Activated CD8-positive, alpha-beta T cell treated with anti-CD3 and anti-CD28 coated beads for 36 hours (primary cell): ENCODE measurements at regions not wholly inside any gene's neighbourhood (a gene's known extent, or its start where the extent isn't known, plus 50 kb on each side); places are given as distances from the start of the nearest gene placed in this dataset.

Source experiments
- ATAC-seq: fragments of 200-7000 bp; cut with Tn5 transposase; one replicate; pipeline ENCODE4 v1.10.0; 2021; ENCODE audit warnings: mild to moderate bottlenecking, moderate library complexity
- CTCF ChIA-PET: fragments of 350-600 bp; sonication (Branson Sonifier 250); formaldehyde crosslinking; loops from one replicate; lab custom pipeline; 2021; ENCODE audit warnings: antibody characterized with exemption; lab: Charles Lee
- POLR2A ChIA-PET: fragments of 350-600 bp; sonication (Branson Sonifier 250); formaldehyde crosslinking; loops from one replicate; lab custom pipeline; 2021; ENCODE audit warnings: antibody characterized with exemption; lab: Charles Lee
- DNase-seq: peaks from one replicate; pipeline ENCODE4 v3.0.0-alpha.2; 2020
- H3K27ac Mint-ChIP-seq: one replicate; pipeline ENCODE4 v1.8.0; 2021; ENCODE audit warnings: mild to moderate bottlenecking, mixed read lengths
- H3K27me3 Mint-ChIP-seq: one replicate; pipeline ENCODE4 v1.8.0; 2021; ENCODE audit warnings: mixed read lengths
- H3K36me3 Mint-ChIP-seq: one replicate; pipeline ENCODE4 v1.8.0; 2021; ENCODE audit warnings: low read depth, mixed read lengths
- H3K4me1 Mint-ChIP-seq: one replicate; pipeline ENCODE4 v1.8.0; 2021; ENCODE audit warnings: low read depth, mixed read lengths
- H3K4me3 Mint-ChIP-seq: one replicate; pipeline ENCODE4 v1.8.0; 2021; ENCODE audit warnings: mild to moderate bottlenecking, moderate library complexity, mixed read lengths
- H3K9me3 Mint-ChIP-seq: one replicate; pipeline ENCODE4 v1.8.0; 2021; ENCODE audit warnings: mixed read lengths
- CTCF ChIP-seq: fragments of 200-600 bp; IDR thresholded peaks from one replicate; pipeline ENCODE4 v1.8.0; 2022; ENCODE audit warnings: antibody characterized with exemption, mild to moderate bottlenecking
- intact Hi-C: fragments of 100-400 bp; cut with micrococcal nuclease; formaldehyde crosslinking; loops from one replicate; pipeline ENCODE4 v1.10.0; 2022

DNA sequence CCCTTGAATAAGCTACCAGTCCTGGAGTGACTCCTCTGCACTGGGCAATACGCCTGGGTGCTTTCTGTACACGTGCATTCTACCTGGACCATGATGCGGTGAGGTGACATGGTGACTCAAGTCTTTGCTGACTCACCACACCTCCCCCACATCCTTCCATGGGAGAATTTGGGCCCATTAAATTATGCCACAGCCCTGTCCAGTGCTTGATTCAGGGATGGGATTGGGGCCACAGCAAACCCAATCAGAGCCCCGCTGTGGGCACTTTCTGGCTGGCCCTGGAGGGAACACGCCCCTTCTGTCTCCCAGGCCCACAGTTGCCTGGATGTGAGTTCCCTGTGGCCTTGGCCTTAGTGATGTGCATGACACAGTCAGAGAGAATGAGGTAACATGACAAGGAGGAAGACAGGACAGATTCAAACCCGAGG lies 86.9 kb downstream of the LRRC30 start:
- no peak for TF ChIP-seq CTCF
- Mint-ChIP-seq H3K9me3 (peaks cover 2% of the 10 kb centered on the region), H3K27ac (no peak overlapping the region), H3K36me3 (no peaks in the 10 kb centered on the region), H3K4me3 (no peak overlapping the region), H3K4me1 (no peaks in the 10 kb centered on the region), H3K27me3 (no peaks in the 10 kb centered on the region)
- DNase-seq: no peak
- CTCF ChIA-PET: no interaction called here
- ATAC-seq: no peak
- intact Hi-C loops: no loop called here
- POLR2A ChIA-PET: no interaction called here

DNA sequence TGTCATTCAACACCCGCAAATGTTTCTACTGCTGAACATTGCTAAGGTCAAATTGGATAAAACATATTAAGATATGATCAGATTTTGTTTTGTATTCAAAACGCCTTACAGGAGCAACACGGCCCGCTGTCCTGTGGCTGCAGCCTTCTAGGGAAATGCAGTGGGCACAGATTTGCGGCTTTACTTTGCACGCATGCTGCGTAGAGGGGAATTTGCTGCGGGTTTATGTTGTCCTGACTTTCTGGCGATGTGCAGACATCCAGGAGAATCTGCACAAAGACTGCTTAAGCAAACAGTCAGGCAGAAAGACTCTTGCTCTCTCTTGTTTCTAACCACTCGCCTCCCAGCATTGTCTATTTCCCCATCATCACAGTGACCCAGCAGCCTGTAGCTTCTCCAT lies 88.3 kb downstream of the LRRC30 start:
- no peak for DNase-seq
- H3K9me3 Mint-ChIP-seq: no peaks in the 10 kb centered on the region
- no peak overlapping the region for H3K4me3 Mint-ChIP-seq

GRCh38 chr18:7321831-7322230 lies 90.9 kb downstream of the LRRC30 start:
- POLR2A ChIA-PET: no interaction called here
- intact Hi-C loops: no loop called here
- DNase-seq (no peak), ATAC-seq (no peak)
- Mint-ChIP-seq H3K4me1 (no peaks in the 10 kb centered on the region), H3K27ac (no peak overlapping the region), H3K9me3 (no peaks in the 10 kb centered on the region), H3K4me3 (no peak overlapping the region), H3K27me3 (no peaks in the 10 kb centered on the region), H3K36me3 (no peaks in the 10 kb centered on the region)
- no peak for TF ChIP-seq CTCF
- CTCF ChIA-PET: no interaction called here

More for the DNA sequence above, 88.3 kb downstream of the LRRC30 start:
- ChIA-PET CTCF (no interaction called here), POLR2A (no interaction called here)
- no peak for ATAC-seq
- Mint-ChIP-seq H3K36me3 (no peaks in the 10 kb centered on the region), H3K27me3 (no peaks in the 10 kb centered on the region), H3K27ac (no peak overlapping the region), H3K4me1 (no peaks in the 10 kb centered on the region)
- TF ChIP-seq CTCF: no peak
- intact Hi-C loops: no loop called here

GRCh38 chr18:7322817-7323485 lies 92.1 kb downstream of the LRRC30 start:
- ChIA-PET CTCF (no interaction called here), POLR2A (no interaction called here)
- intact Hi-C loops: no loop called here
- no peak for TF ChIP-seq CTCF
- no peak overlapping the region for H3K4me3 Mint-ChIP-seq
- no peak overlapping the region for H3K27ac Mint-ChIP-seq
- H3K9me3 Mint-ChIP-seq: no peaks in the 10 kb centered on the region
- H3K27me3 Mint-ChIP-seq: no peaks in the 10 kb centered on the region
- ATAC-seq (no peak), DNase-seq (no peak)
- H3K36me3 Mint-ChIP-seq: no peaks in the 10 kb centered on the region
- H3K4me1 Mint-ChIP-seq: no peaks in the 10 kb centered on the region

GRCh38 chr18:7325126-7325430 lies 94.2 kb downstream of the LRRC30 start:
- Mint-ChIP-seq H3K4me3 (no peak overlapping the region), H3K36me3 (no peaks in the 10 kb centered on the region), H3K9me3 (no peaks in the 10 kb centered on the region), H3K4me1 (no peaks in the 10 kb centered on the region), H3K27ac (no peak overlapping the region), H3K27me3 (no peaks in the 10 kb centered on the region)
- no peak for DNase-seq
- intact Hi-C loops: no loop called here
- ChIA-PET CTCF (no interaction called here), POLR2A (no interaction called here)
- no peak for TF ChIP-seq CTCF
- ATAC-seq: no peak
